ENCODE measurements at regions not wholly inside any gene's neighbourhood (a gene's known extent, or its start where the extent isn't known, plus 50 kb on each side); places are given as distances from the start of the nearest gene placed in this dataset.

GRCh38 chr1:209053587-209053986 is 529.9 kb upstream of the CAMK1G start:
- TF ChIP-seq POLR2A (IDR thresholded peaks at IDR 0.05) (no peak), CTCF (IDR thresholded peaks at IDR 0.05) (no peak), EP300 (IDR thresholded peaks at IDR 0.05) (no peak)

All from sigmoid colon (tissue), 4 donors.